ENCODE measurements at regions not wholly inside any gene's neighbourhood (a gene's known extent, or its start where the extent isn't known, plus 50 kb on each side); places are given as distances from the start of the nearest gene placed in this dataset.

DNA sequence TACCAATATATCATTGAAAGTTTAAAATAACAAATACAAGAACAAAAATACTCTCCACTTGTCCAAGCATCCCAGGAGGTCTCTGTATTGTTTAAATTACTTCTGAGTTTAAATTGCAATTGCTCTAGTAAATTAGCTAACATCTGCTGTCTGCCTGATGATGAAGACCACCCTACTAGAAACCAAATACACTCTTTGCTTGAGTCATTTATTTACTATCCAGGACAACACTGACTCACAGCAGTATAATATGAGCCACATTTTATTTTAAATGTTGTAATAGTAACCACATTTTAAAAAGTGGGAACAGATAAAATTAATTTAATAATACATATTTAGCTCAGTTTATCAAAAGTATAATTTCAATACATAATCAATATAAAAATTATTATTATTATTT is 62.9 kb upstream of the EEA1 start:
- Histone ChIP-seq H3K9me3 (peaks cover 0 to 9% of the 10 kb centered on the region in 2 donors), H3K4me1 (peaks cover 0 to 10% of the 10 kb centered on the region in 2 donors), H3K27me3 (no peaks in the 10 kb centered on the region), H3K27ac (no peak overlapping the region), H3K36me3 (no peaks in the 10 kb centered on the region), H3K4me3 (no peak overlapping the region)
- no peak for DNase-seq (ENCODE audit: low spot score)
- TF ChIP-seq, protein P1, sequence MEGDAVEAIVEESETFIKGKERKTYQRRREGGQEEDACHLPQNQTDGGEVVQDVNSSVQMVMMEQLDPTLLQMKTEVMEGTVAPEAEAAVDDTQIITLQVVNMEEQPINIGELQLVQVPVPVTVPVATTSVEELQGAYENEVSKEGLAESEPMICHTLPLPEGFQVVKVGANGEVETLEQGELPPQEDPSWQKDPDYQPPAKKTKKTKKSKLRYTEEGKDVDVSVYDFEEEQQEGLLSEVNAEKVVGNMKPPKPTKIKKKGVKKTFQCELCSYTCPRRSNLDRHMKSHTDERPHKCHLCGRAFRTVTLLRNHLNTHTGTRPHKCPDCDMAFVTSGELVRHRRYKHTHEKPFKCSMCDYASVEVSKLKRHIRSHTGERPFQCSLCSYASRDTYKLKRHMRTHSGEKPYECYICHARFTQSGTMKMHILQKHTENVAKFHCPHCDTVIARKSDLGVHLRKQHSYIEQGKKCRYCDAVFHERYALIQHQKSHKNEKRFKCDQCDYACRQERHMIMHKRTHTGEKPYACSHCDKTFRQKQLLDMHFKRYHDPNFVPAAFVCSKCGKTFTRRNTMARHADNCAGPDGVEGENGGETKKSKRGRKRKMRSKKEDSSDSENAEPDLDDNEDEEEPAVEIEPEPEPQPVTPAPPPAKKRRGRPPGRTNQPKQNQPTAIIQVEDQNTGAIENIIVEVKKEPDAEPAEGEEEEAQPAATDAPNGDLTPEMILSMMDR (IDR thresholded peaks at IDR 0.05), result no peak

DNA sequence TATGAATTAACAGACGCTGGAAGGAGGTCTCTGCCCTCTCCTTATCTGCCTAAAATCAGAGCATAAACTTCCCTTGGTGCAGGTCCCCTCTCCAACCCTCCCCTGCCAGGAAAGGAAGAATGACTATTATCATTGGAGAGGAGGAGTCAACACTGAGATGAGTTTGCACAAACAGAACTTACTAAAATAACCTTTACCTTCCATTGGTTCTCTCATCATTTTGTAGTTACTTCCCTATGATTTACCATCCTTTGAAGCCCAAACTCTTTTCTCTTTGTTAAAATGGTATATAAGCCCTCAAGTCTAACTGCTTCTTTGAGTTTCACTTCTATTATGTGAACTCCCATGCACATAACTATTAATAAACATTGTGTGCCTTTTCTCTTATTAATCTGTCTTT is 64.2 kb upstream of the EEA1 start:
- no peak overlapping the region for H3K27ac ChIP-seq
- TF ChIP-seq, protein P1 (IDR thresholded peaks at IDR 0.05), result no peak
- no peak for DNase-seq (ENCODE audit: low spot score)
- no peaks in the 10 kb centered on the region for H3K36me3 ChIP-seq
- H3K27me3 ChIP-seq, result no peaks in the 10 kb centered on the region
- H3K4me1 ChIP-seq, result peaks cover 0 to 1% of the 10 kb centered on the region in 2 donors
- no peak overlapping the region for H3K4me3 ChIP-seq
- peaks cover 0 to 9% of the 10 kb centered on the region in 2 donors for H3K9me3 ChIP-seq

DNA sequence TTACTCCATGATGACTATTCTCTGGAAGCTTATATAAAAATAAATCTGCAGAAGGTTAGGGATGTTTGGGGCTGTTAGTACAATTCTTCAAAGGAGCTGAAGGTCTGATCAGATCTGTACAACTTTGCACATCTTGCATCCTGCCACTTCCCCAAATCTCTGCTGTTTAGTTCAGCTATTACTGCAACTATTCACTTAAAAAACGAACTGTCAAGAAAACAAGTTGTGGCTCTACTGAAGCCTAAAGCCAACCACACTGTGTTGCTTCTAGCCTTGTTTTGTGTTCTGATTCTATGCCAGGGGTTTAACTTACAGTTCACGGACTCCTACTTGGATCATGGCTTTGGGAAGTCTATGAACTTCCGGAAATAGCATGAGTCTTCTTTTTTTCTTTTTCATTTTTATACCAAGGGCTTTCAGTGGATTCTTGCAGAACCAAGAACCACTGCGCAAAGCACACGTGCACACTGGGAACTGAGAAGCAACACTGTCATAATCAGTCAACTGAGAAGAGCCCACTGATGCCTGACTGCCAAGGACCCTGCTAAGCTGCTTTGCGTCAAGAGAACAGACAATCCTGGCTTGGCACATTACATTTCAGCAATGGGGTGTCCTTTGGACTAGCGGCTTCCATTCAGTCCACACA is 66.3 kb upstream of the EEA1 start:
- no peak for DNase-seq (ENCODE audit: low spot score)
- Histone ChIP-seq H3K27me3 (no peaks in the 10 kb centered on the region), H3K36me3 (no peaks in the 10 kb centered on the region), H3K4me1 (no peaks in the 10 kb centered on the region), H3K27ac (no peak overlapping the region), H3K9me3 (peaks cover 0 to 9% of the 10 kb centered on the region in 2 donors), H3K4me3 (no peak overlapping the region)
- TF ChIP-seq, protein P1 (IDR thresholded peaks at IDR 0.05), result no peak

DNA sequence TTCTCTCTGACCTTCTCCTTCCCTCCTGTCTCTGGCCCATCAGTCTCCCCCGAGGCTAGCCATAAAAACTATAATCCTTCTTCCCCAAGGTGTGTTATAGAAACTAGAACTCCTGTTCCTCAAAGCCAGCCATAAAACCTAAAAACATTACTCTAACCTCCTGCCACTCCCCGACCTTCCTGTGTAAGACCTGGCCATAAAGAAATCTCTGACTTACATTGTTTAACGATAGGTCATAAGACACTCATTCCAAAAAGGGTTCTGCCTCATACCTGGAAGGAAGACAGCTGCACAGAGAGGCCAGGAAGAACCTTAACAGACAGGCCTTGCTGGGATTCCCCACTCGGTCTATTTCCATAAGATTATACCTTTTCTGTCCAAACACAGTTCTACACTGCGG is 70.9 kb upstream of the EEA1 start:
- H3K36me3 ChIP-seq, result no peaks in the 10 kb centered on the region

DNA sequence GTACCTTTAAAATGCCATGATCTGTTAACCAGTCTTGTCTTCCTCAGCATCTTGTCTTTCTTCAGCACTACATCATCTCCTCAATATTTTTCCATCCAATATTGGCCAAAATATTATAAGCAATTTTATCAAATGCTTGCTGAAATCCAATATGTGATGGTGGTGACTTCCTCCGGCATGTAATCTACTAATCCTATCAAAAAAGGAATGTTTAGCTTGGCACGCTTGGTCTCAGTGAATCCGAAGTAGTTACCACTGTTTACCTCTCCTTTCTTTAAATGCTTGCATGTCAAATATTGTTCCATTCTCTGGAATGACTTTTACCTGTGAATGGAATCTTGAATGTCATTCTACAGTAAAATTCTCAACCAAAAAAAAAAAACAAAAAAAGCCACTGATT is 72.3 kb upstream of the EEA1 start:
- no peak for DNase-seq (ENCODE audit: low spot score)
- Histone ChIP-seq H3K27me3 (no peaks in the 10 kb centered on the region), H3K27ac (no peak overlapping the region), H3K9me3 (no peaks in the 10 kb centered on the region), H3K4me3 (no peak overlapping the region), H3K36me3 (no peaks in the 10 kb centered on the region), H3K4me1 (peaks cover 0 to 13% of the 10 kb centered on the region in 2 donors)
- TF ChIP-seq, protein P1 (IDR thresholded peaks at IDR 0.05), result no peak

More for the DNA sequence above, 70.9 kb upstream of the EEA1 start:
- Histone ChIP-seq H3K4me3 (no peak overlapping the region), H3K27me3 (no peaks in the 10 kb centered on the region), H3K4me1 (peaks cover 0 to 13% of the 10 kb centered on the region in 2 donors), H3K9me3 (no peaks in the 10 kb centered on the region), H3K27ac (no peak overlapping the region)
- DNase-seq (ENCODE audit: low spot score), result no peak
- TF ChIP-seq, protein P1 (IDR thresholded peaks at IDR 0.05), result no peak
